G401.6 (cell line): ENCODE measurements at regions not wholly inside any gene's neighbourhood (a gene's known extent, or its start where the extent isn't known, plus 50 kb on each side); places are given as distances from the start of the nearest gene placed in this dataset.
"Not testable (repeated sequence)": the region's sequence is repeated elsewhere in the genome, so short reads cannot be mapped to it uniquely, and the experiment has no call there.

Source experiments
- FAIRE-seq: peaks from 2 replicates; lab custom pipeline; 2012; peaks lifted over from hg19 to GRCh38; lab: Jason Lieb, UNC

DNA sequence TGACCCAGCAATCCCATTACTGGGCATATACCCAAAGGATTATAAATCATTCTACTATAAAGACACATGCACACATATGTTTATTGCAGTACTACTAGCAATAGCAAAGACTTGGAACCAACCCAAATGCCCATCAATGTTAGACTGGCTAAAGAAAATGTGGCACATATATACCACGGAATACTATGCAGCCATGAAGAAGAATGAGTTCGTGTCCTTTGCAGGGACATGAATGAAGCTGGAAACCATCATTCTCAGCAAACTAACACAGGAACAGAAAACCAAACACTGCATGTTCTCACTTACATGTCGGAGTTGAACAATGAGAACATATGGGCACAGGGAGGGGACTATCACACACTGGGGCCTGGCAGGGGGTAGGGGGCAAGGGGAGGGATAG, 183.0 kb downstream of the HACE1 start:
- not testable (repeated sequence) for FAIRE-seq

DNA sequence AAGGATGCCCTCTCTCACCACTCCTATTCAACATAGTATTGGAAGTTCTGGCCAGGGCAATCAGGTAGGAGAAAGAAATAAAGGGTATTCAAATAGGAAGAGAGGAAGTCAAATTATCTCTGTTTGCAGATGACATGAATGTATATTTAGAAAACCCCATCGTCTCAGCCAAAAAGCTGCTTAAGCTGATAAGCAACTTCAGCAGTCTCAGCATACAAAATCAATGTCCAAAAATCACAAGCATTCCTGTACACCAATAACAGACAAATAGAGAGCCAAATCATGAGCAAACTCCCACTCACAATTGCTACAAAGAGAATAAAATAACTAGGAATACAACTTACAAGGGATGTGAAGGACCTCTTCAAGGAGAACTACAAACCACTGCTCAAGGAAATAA, 184.6 kb downstream of the HACE1 start:
- not testable (repeated sequence) for FAIRE-seq

DNA sequence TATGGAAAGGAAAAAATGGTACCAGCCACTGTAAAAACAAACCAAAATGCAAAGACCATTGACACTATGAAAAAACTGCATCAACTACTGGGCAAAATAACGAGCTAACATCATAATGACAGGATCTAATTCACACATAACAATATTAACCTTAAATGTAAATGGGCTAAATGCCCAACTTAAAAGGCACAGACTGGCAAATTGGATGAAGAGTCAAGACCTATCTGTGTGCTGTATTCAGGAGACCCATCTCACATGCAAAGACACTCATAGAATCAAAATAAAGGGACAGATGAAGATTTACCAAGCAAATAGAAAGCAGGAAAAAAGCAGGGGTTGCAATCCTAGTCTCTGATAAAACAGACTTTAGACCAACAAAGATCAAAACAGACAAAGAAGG, 186.6 kb downstream of the HACE1 start:
- FAIRE-seq = not testable (repeated sequence)

DNA sequence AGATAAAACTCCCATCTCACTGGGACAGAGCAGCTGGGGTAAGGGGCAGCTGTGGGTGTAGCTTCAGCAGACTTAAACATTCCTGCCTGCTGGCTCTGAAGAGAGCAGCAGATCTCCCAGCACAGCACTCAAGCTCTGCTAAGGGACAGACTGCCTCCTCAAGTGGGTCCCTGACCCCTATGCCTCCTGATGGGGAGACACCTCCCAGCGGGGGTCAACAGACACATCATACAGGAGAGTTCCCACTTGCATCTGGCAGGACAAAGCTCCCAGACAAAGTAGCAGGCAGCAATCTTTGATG, 188.2 kb downstream of the HACE1 start:
- not testable (repeated sequence) for FAIRE-seq

DNA sequence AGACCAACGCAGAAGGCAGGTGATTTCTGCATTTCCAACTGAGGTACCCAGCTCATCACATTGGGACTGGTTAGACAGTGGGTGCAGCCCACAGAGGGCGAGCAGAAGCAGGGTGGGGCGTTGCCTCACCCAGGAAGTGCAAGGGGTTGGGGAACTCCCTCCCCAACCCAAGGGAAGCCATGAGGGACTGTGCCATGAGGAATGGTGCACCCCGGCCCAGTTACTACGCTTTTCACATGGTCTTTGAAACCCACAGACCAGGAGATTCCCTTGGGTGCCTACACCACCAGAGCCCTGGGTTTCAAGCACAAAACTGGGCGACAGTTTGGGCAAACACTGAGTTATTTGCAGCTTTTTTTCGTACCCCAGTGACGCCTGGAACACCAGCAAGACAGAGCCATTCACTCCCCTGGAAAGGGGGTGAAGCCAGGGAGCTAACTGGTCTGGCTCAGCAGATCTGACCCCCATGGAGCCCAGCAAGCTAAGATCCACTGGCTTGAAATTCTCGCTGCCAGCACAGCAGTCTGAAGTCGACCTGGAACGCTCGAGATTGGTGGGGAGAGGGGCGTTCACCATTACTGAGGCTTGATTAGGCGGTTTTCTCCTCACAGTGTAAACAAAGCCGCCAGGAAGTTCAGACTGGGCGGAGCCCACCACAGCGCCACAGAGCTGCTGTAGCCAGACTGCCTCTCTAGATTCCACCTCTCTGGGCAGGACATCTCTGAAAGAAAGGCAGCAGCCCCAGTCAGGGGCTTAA, 188.7 kb downstream of the HACE1 start:
- not testable (repeated sequence) for FAIRE-seq

DNA sequence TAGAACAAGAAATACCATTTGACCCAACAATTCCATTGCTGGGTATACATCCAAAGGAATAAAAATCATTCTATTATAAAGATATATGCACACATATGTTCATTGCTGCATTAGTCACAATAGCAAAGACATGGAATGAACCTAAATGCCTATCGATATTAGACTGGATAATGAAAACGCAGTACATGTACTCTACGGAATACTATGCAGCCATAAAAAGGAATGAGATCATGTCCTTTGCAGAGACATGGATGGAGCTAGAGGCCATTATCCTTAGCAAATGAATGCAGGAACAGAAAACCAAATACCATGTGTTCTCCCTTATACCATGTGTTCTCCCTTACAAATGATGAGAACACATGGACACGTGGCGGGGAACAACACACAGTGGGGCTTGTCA, 190.2 kb downstream of the HACE1 start:
- no peak for FAIRE-seq

DNA sequence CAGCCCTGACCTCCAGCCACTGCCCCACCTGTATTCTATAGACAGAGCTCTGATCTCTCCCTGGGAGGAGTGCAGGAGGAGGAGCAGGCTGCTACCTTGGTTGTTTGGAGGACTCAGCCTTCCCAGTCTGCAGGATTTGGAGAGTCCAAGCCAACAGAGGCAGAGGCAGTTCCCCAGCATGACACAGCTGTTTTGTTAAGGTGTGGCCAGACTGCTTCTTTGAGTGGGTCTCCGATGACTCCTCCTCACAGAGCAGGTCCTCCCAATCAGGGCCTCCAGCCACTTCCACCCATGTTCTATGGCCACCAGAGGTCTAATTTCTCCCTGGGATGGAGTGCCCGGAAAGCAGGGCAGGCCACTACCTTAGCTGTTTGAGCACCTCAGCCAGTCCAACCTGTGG, 203.5 kb downstream of the HACE1 start:
- no peak for FAIRE-seq

DNA sequence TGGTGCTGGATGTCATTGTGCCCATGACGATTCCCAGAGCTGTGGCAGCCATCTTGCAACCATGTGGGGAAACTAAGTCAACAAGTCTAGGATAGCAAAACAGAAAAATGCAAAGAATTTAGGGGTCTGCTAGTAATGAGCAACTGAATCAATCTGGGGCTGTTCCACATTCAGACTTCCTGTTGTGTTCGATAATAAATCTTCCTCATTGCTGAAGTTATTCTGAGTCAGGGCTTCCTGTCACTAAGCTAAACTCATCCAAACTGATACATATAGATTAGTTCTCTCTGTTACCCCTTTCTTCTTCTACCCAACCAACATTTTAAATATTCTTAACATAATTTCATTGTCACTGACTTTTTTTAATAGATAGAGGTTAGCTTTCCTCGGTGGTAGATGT, 205.9 kb downstream of the HACE1 start:
- FAIRE-seq = no peak

DNA sequence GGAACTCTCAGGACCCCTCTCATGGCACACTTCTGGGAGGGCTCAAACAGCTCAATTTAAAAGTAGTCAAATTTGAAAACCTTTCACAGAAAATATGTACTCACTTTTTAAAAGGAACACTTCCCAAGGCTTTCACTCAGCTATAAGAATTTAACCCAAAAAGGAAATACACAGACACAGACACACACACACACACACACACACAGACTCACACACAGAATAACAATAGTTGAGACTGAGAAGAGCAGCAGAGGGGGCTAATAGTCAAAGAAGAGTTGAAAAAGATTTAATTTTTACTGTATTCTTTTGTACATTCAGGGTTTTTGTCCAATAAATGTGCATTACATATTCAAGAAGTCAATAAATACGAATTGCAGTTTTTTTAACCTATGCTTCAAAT, 211.4 kb downstream of the HACE1 start:
- no peak for FAIRE-seq

DNA sequence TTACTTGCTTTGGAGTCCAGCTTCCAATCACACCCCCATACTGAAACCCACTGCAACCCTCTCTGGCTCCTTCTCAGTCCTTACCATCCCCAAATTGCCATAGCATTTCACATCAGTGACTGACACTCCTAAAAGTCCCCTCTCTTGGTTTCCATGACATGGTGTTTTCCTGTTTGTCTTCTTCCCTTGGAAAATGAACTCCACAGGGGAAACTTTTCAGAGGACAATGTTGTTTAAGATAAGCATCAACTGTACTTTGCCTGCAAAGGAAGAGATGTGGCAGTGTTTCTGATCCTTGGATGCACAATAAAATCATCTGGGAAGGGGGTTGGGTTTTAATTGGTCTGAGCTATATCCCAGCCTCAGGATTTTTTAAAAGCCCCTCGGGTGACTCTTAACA, 214.9 kb downstream of the HACE1 start:
- FAIRE-seq = no peak

DNA sequence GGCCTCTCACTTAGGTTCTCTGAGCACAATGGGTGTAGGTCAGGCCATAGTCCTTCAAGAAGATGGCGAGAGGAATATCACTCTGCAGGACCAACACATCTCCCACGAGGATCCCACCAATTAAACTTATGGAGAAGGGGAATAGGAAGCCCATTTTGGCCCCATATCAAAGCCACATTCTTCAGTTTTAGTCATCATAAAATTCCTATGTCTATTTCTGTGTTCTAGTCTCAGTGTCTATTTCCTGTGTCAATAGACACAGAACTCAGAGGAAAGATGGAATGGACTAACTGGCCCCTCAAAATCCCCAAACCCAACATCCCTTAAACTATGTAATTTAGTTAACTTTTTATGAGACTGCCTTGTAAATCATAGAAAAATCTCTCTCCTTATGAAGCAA, 216.8 kb downstream of the HACE1 start:
- peak; percentile 81 for FAIRE-seq

DNA sequence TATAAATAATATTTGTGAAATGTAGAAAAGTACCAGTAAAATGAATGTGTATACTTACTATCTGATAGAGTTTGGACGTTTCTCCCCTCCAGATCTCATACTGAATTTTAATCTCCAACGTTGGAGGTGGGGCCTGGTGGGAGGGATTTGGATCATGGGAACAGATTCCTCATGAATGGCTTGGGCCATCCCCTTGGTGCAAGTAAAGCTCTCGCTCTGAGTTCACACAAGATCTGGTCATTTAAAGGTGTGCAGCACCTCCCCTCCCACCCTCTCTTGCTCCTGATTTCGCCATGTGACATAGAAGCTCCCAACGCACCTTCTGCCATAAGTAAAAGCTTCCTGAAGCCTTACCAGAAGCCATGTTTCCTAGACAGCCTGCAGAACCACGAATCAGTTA, 219.0 kb downstream of the HACE1 start:
- peak; percentile 97 for FAIRE-seq

DNA sequence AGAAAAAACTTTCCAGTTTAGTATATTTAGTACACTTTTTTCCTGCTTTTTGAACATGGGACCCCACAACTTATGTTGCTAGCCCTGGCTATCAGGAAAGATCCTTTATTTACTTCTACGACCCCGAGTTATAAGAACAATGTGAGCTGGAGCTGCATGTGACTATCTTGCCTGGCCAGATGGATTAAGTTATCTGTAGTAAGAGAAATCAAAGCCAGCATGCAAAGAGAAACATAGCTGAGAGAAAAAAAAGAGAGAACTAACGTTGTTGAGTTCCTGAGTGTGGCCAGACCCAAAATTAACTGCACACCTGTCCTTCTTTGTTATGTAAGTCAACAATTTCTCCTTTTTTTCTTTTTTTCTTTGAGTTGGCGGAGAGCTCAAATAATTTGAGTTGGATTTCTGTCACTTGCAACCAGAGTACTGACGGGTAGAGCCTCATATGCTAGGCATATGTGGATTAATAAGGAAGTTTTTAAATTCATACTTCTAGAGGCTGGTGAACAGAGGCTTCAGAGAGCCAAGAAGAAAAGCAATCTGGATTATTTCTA, 219.5 kb downstream of the HACE1 start:
- no peak for FAIRE-seq

DNA sequence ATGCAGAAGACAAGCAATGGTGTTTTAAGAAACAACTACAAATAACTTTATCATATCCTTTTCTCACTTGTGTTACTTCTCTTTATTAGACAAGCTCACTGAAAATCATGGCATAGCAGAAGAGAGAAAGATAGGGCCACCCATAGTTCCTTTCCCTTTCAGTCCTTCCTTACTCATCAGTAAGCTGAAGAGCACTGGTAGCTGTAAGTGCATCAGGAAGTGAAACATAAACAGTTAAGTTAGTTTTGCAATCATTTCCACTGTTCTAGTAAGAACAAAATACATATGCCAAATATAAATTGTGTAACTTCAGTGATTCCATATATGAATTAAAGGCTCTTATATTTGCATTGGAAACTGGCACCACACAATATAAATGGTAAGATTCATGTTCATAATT, 220.1 kb downstream of the HACE1 start:
- FAIRE-seq = peak; percentile 41

DNA sequence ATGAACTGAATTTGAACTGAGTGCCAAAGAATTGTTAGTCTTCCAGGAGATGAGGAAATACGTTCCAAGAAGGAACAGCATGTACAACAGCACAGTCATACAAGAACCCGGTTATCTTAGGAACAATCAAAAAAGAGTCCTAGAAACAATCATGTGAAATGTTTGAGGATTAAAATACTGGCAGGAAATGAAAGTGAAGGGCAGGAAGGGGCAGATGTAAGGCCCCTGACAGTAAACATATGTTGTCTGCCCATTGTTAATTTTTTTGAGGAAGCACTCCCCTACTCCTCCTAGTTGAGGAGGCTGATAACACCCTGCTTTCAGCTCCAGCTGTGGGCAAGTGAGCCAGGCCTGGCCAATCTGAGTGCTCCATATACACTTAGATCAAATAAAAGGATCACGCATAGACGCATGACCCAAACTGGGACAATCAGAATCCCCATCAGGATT, 220.9 kb downstream of the HACE1 start:
- peak; percentile 91 for FAIRE-seq

DNA sequence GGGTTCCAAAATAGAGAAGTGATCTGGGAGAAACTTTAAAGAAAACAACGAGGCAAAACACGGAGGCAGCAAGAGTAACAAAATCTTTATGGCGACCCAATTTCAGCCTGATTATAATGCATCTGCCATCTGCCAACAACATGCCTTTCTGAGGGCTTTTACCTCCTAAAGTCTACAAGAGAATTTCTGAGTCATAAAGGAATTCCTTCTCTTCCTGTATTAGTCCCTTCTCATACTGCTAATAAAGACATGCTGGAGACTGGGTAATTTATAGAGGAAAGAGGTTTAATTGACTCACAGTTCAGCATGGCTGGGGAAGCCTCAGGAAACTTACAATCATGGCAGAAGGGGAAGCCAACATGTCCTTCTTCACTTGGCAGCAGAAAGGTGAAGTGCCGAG, 226.6 kb downstream of the HACE1 start:
- FAIRE-seq = no peak

DNA sequence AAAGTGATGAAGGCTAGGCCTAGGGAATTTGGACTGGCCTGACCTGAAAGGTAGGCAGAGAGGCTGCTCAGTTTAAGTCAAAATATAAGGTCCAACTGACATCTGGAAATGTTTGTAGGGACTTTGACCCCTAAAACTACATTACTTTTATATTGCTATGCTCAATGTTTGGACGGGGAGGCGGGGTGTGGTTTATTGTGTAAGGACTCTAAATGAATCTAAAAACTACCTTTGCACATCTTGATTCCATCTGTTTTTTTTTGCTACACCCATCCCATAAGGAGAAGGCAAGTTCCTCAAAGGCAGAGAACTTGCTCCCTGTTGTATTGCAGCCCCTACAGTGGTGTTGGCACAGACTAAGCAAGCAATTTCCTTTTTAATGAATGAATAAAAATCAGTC, 227.1 kb downstream of the HACE1 start:
- no peak for FAIRE-seq

DNA sequence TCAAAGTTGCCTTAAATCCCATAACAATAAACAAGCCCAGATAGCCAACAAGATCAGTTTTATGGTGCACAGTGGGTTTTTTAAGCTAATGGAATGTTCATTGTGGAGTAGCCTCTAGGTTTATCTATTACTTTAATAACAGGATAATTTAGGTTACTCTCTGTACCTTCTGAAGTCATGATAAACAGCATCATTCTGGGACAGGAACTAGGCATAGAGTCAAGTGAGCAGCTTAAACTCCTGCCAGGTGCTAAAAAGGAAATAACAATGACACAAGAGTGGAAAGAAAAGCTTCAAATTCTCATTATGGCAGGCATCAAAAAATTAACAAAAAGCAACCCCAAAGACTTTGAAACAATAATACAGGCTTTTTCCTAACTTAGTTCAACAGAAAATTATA, 228.8 kb downstream of the HACE1 start:
- FAIRE-seq = peak; percentile 97

DNA sequence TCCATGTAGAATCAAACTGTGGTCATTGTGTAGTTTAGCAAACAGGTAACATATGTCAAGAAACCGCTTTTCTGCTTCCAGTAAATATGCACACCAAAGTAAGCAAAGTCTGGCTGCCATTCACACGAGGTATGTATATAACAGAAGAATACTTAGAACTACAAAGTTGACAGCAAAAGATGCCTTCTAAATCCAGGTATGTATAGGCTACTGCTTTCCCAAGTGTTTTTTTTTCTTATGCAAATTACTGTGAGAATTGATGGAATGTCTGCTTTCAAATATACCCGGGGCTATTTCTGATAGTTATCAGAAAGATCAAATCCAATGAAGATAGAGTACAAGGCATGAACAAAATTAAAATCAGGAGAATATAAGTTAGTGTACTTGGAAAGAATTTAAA, 229.2 kb downstream of the HACE1 start:
- FAIRE-seq = no peak

DNA sequence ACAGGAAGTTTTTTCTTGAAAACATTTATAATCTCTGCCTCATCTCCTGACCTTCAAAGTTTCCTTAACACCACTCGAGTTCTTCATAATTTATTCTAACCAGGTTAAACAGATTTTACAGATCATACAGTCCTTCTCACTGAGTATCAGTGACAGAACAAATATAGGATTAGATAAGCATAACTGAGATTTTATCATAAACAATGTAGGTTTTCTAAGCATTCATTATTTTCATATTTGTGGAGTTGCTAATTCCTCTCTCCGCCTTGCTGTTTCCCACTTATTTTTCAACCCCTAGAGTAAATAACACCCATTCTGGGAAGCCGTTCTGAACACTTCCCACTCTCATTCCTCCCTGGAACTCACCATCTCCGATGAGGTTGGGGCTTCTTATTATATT, 229.9 kb downstream of the HACE1 start:
- FAIRE-seq = no peak

DNA sequence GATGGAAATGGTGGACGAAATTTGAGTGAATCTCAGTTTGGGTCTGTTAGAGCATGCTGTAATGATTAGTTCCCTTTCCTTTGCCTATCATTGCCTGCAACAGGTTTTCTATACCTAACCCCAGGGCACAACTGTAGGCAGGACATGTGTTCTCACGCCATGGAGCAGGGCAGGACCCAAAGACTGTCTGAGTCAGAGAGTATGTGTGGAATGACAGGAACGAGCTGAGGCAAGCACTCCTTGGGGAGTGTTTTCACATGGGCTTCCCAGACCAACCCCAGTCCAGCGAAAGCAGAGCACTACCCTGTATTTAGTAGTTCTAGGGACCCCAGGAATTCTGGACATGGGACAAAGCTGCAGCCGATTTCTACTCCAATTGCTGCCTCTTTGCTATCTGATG, 234.2 kb downstream of the HACE1 start:
- FAIRE-seq = peak; percentile 93

DNA sequence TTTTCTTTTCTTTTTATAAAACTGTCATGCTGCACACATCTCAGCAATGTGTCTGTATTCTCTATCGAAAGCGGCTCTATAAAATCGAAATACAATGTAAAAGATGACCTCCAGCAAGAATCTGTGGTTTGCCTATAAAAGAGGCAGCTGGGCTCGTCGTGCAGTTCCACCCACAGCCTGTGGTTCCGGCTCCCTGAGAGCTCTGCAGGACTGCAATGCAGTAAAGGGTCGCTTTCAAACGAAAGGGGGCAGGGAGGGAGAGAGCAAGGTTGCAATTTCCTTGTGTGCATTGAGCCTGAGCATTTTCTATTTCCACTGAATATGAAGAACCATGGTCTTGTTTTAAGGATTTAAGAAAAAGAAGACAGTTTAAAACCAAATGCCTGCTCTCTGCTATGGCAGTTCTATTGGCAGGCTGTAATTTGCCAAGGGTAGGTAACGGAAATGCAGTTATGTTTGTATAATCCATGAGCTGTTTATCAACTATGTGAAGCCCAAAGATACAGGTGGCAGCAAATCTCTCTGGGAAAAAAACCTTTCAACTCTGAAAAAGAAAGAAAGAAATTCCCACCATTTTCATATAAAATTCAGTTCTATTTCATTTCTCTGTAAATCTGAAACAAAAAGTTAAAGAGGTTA, 236.5 kb downstream of the HACE1 start:
- FAIRE-seq = peak; percentile 76

DNA sequence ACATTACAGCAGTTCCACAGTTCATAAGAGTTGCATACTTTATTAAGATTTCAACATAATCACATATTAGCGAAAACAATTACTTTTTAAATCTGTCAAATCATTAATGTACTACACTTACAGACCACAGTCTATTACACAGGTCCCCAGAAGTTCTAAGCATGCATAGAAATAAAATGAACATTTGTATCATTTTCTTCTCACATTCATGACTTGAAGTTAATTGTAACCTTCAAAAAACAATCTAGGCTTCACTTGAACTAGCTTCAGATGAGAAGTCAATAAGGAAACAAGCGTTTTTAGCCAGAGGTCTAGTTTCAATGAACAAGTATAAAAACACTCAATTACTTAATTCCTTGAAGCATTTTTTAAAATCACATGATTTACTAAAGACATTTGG, 238.3 kb downstream of the HACE1 start:
- FAIRE-seq = peak; percentile 84

DNA sequence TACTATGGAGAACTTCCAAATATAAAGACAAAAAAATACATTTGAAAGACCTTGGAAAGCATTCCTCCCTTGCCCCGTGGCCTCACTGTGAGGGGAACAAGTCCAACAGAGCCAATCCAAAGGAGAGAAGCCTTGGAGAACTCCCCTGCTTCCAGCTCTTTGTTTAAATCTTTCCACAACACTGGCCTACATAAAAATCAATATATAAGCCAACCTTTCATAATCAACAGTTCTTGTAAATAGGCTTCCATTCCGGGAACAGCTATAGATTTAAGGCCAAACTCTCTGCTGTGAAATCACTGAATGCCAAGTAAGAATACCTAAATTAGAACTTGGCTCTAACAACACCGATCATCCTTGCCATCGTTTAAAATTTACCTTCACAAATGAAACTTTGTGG, 242.1 kb downstream of the HACE1 start:
- FAIRE-seq = peak; percentile 93
